HG02610 (cell line): ENCODE measurements at regions not wholly inside any gene's neighbourhood (a gene's known extent, or its start where the extent isn't known, plus 50 kb on each side); places are given as distances from the start of the nearest gene placed in this dataset.
"Not testable (repeated sequence)": the region's sequence is repeated elsewhere in the genome, so short reads cannot be mapped to it uniquely, and the experiment has no call there.

Experiments
- ATAC-seq: cut with Tn5 transposase; IDR thresholded peaks from one replicate; pipeline ENCODE4 v1.9.1; 2021; ENCODE audit warnings: mild to moderate bottlenecking, moderate library complexity; ENCODE audit not compliant: unreplicated experiment

DNA sequence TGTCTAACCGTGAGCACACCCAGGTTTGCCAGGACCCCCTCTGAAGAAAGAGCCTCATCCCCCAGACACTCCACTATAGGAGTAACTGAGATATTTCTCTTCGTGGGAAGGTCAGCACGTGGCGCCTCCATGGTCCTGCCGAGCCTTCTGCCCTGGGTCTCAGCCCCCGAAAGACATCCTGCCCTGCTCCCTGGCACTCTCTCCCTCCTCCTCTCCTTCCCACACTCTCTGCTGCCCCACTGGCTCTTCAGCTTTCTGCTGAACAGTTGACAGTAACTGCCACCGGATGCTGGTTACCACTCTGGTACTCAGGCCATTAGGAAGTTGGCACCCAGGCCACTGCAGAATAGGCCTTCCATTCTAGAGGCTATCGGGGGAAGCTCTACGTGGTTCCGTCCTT lies 185.2 kb downstream of the UACA start:
- no peak for ATAC-seq

DNA sequence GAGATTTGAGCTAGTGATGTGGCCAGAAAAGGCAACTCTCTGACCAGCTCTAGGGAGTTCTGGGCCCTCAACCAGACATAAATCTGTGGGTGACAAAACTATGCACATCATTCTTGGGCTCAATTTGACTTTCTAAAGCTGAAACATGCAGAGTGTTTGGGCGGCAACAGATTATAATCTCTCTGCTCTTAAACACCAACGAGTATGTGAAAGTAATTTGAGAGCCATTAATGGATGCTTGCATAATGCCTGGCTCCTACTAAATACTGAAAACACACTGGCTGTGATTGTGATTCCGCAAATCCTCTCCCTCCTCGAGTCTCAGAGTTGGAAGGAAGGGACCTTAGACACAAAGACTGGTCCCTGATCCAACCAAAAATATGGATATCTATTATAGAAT lies 186.7 kb downstream of the UACA start:
- no peak for ATAC-seq

DNA sequence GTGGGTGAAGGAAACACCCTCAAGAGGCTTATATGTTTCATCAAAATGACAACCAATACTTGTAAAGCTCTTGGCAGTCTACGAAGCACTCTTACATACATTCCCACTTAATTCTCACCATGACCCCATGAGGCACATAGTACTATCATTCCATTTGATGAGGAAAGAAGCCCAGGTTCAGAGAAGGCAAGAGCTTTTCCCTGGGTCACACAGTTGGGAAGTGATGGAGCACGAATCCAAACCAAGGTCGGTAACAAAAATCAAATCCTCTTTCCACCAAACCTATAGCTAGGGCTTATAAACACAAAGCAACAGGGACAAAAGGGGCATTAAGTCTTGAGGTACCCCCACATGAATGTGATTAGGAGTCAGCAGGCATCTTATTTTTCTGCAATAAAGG lies 187.1 kb downstream of the UACA start:
- no peak for ATAC-seq

DNA sequence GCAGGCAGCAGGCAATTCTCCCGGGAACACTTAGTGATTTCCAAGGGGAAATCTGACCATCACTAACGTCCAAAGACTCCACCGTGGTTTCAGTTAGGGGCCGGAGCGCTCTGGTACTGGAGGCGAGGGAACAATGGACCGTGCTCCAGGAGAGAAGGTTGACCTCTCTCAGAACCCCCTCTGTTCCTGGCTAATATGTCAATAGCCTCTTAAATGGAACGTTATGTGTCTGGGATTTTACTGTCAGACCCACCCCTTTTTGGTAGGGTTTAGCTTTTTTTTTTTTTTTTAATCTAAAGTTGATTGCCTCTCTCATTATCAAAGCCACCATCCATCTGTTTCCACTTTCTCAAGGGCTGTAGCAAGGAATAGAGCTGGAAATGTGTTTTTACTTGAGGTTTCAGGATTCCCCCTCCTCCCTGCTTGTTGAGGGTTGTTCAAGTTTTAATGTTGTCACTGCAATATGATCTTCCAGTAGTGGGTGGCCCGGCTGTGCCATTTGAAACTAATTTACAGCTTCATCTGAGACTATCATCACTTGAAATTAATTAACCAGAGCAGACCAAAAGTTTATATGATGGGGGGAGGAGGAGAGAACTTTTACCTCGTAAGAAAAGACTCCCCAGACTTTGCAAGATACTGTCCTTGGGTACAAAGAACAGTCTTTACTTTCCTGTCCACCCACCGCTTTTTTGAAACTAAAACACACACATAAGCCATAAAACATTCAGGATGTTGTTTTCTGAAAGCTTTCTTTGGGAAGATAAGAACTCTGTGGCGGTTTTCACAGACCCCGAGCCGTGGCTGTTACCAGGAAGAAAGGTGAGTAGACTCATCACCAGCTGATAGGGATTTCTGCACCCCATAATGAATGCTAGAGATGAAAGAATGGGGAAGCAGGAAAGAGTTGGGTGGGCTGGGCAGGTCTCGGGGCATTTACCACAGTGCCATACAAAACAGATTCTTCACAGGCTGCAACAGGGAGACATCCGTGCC lies 187.8 kb downstream of the UACA start:
- no peak for ATAC-seq

DNA sequence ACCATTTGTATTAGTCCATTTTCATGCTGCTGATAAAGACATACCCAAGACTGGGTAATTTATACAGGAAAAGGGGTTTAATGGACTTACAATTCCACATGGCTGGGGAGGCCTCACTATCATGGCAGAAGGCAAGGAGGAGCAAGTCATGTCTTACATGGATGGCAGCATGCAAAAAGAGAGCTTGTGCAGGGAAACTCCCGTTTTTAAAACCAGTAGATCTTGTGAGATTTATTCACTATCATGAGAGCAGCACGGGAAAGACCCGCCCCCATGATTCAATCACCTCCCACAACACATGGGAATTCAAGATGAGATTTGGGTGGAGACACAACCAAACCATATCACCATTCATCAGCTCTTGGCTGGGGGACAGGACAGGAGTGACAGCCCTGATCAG lies 189.0 kb downstream of the UACA start:
- ATAC-seq, result not testable (repeated sequence)

DNA sequence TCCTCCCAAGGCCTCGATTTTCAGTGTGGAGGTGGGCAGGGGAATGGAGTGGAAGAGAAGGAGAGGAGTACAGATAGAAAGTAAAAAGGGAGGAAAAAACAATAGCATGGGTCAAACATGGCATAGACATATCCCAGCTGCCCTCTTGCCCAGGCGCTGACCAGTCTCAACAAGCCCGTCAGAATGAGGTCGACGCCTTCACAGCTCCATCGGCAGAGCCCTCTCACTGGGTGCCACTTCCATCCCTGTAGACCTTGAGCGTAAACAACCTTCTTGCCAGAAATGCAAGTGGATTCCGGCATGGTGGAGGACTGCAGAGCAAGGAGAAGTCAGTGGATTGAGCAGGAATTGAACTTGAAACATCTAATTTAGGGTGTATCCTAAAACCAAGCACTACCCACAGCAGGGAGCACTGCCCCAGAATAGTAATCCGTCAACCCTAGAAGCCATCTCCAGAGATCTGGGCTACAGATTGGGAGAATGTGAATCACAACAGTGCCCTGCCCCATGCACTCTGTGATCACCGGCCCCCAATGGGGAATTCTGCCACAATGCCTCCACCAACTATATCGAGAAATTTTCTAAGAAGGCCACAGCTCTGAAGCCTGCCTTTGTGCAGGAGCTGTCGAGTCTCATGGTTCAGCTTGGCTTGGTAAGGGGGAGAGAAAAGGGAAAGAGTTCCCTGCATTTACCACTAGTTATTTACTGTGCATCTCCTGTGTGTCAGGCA lies 190.1 kb downstream of the UACA start:
- ATAC-seq, result no peak

DNA sequence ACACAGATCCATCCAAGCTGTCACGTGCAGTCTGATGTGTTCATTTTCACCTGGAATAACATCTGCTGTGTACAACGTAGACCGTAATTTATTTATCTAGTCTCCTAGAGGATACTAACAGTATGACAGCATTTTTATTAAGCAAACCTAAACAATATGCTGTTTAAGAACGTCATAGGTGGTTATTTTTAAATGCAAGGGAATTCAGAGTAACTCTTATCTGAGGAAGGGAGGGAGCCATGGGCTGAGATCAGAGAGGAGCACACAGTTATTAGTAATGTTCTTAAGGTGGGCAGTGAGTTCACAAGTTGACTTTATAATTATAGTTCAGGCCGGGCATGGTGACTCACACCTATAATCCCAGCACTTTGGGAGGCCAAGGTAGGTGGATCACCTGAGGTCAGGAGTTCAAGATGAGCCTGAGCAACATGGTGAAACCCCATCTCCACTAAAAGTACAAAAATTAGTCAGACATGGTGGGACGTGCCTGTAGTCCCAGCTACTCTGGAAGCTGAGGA lies 193.6 kb downstream of the UACA start:
- no peak for ATAC-seq

DNA sequence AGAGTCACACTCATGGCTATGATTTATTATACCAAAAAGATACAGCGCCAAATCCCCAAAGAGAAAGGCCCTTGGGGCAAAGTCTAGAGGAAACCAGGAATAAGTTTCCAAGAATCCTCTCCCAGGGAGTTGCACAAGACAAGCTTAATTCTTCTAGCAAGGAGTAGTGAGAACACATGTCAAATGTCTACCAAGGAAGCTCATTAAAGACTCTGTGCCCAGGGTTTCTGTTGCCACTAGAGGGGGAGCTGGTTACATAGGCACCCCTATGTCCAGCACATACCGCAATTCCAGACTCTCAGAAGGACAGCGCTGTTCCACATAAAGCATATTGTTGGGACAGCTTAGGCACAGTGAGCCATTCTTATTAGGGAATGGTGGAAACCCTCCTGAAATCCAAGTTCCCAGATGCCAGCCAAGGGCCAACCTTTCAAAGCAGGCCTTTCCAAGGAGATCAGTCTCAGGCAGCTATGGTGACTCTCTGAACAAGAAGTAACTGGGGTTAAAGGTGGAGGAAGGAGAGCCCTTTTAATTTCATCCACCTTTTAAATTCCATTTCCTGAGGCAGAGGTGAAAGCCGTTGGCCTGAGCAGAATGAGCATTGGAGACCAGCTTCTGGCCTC lies 194.2 kb downstream of the UACA start:
- ATAC-seq, result no peak

DNA sequence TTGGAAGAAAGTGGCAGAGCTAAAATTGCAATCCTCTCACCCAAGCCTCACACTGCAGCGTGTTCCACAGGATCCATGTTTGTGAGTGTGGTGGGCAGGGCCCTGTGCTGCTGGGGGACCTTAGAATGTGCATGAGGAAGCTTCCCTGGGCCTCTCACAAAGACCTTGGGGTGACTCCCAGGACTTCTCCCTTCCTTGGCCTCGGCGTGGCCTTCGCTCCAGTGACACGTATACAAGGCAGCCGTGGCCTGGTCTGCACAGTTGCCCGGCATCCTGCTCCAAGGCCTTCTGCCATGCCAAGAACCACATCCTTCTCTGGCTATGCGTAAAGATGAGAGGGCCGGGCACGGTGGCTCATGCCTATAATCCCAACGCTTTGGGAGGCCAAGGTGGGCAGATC lies 196.4 kb downstream of the UACA start:
- no peak for ATAC-seq

DNA sequence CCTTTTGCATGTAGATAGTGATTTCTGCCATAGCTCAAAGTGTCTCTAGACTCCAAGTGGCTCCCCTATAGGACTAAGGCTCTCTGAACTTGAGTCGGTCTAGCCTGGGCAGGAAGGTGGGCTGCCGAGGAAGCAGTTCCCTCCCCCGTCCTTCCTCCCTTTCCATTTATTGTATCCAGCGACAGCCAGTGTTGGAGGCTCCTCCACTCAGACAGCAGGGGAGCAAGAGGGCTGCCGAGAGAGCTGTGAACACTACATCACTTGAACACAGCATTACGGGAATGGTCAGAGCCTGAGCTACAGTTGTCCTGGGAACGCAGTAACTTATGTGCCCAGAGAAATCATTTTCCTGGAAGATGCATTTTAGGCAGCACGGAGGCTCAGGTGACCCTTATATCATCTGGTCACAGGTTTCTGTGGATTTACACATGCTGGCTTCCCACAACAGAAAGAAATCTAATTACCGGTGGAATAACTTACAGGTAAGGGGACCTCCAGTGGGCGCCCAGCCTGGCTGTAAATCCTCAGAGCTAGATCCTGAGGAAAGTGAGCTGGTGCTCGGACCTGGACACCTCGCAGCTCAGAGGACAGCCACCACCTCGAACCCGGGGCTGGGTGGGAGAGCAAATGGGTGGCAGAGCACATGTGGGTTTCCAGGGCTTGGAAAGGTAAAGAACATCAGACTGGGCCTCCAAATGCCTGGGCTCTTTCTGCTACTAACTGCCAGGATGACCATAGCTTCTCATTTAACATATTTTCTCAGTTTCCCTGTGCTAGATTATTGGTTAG lies 197.1 kb downstream of the UACA start:
- ATAC-seq, result no peak

DNA sequence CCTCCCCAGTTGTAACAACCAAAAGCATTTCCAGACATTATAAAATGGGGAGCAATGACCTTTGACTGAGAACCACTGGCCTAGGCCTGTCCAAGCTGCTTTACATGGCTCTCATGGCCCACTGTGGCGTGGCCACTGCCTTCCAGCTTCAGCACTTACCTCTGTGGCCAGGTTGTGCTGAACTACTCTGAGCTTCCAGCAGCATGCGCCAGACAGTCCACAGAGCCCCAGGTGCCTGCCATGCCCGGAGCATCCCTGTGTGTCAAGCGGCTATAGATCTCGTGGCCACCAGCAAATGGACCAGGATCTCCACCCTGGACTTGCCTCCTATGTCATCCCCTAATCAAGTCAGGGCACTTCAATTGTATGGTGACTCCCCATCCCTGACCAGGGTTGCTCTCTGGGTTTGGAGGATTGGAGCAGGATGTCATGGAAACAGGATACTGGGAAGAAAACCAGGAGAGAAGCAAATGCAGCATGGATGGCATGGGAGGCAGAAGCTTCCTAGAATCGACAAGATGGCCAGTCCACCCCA lies 199.7 kb downstream of the UACA start:
- no peak for ATAC-seq

DNA sequence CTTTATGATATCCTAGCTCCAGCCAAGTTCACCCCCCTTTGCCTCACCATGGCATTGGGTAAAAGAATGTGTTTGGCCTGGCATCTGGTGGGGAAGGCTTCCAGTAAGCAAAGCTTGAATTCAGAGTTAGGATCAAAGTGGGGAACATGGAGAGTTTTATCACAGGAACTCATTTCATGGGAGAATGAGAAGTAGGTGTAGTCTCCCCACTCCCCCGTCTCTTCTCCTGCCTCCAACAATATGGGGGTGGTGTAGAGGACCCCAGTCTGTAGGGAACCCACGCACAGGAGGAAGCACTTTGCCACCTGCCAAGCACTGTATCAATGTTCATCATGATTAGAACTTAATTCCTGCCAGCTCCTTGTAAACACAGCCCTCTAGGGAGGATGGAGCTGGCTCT lies 200.5 kb downstream of the UACA start:
- ATAC-seq, result no peak

DNA sequence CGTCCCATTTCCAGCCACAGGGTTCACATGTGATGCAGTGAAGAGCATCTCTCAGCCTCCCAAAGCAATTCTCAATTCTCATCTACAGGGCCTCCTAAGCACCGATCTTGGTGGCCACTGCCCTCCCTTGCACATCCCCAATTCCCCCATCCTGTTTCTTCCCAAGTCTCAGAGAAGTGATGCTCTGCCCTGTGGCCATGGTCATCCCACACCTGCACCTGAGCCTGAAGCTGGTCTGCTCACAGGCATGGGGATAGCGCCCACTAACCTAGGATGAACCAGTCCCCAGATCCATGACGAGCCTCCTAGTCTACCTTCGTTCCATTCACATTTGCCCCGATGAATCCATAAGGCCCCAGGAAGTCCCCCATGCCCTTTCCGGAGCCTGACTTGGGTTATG lies 201.5 kb downstream of the UACA start:
- ATAC-seq, result no peak

DNA sequence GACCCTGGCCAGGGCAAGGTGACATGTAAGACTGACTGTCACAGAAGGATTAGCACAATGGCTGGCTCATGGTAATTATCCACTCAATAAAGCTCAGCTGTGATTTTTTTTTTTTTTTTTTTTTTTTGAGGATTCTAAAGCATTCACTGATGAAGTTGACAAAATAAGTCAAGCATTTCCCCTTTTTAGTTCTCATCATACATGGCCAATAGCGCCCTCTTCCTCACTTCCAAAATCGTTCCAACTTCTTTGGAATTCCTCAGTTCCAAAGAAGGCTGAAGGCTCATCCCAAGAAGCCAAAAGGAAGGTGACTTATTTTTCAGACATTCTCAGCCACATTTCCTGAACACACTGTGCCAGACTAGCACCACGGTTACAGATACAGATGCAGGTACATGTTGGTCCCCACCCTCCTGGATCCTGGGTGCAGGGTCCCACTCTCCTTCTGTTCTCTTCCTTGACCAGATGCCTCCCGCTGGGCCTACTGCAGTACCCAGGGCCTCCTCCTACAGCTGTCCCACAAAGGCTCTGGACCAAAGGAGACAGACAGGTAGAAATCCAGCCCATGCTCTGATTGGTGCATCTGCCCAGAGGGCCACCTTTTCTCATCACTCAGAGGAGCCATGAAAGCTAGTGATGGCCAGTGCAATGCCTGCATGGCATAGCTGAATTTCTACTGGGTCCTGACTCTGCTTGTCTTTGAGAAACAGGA lies 202.6 kb downstream of the UACA start:
- ATAC-seq, result no peak

DNA sequence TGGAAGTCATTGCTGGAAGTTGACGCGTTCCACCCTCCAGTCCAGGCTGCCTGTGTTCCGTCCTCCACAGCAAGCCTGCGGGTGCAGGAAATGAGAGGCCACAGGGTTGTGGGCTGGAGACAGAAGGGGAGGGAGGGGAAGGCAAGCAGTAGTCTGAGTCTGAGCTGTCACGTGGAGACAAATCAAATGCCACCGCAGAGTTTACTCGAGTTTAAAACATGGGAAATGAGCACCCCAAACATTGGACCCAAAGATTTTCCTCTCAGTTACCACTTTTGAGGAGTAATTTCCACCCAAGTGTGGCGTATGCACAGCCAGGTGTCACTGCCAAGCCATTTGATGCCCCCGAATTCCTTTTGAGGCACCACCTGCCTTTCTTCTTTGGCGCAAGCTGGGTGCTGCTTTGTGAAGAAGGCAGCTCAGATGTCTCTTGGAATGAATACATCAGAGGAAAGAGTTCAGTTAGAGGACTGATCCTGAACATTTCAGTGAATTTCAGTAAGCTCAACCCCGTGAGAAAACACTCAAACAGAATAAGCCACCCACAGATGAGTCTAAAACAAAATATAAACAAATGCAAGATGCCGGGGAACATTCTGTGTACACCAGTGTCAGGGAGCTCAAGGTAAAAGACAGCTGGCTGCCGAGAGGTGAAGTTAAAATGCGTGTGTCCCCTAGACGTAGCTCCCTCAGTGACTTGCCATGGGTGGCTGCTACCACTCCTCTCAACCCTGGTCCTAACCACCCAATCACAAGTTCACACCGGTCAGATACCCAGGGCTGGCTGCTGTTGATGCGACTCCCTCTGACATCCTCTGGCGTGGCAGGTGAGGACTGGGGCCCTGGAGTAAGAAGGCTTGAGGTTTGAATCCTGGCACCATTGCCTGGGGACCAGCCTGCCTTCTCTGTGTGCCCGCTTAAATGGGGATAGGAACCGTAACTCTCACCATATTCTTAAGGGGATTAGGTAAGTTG lies 203.8 kb downstream of the UACA start:
- ATAC-seq, result no peak

DNA sequence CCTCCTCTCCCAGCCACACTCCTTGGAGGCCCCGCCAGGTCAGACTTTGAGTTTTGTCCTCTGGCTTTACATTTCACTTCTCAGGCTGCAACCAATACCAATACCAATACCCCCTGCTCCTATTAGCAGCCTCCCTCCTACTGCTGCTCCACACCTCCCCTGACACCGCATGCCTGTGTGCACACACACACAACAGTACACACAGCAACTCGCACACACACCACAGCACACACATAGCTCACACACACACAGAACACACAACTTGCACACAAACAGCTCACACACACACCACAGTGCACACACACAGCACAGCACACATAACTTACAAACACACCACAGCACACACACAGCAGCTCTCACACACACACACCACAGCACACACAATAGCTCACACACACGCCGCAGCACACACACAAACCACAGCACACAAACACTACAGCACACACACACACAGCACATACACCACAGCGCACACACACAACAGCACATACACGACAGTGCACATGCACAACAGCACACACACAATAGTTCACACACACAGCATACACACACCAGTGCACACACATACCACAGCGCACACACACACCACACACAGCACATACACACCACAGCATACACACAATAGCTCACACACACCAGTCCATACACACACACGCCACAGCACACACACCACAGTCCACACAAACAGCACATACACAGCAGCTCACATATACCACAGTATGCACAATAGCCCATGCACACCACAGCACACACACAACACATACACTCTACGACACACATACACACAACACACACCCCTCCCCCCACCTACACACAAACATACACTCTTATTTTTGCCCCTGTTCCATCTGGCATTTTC lies 204.7 kb downstream of the UACA start:
- no peak for ATAC-seq

DNA sequence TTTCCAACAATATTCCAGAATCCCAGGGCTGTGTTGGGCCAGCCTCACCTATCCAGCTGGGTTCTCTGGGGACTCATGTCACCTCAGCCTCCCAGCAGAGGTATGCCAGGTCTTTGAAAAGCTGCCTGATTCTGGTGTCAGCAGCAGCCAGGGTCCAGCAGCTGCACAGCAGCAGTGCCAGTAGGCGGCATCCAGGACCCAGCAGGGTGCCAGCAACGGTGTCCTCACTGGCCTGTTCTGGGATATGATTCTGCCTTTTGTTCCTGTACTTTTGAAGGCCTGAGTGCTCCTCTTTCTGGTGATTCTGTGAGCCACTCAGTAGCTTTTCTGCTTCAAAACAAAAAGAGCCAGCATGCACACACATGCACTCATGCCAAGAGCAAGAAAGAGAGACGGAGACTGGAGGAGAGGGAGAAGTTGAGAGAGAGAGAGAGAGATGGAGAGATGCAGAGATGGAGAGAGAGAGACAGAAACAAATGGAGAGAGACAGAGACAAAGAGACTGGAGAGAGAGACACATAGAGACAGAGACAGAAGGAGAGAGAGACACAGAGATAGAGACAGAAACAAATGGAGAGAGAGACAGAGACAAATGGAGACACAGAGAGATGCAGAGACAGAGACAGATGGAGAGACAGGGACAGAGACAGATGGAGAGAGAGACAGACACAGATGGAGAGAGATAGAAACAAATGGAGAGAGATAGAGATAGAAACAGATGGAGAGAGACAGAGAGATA lies 205.7 kb downstream of the UACA start:
- ATAC-seq, result no peak
